GM12873 (cell line): ENCODE measurements at regions not wholly inside any gene's neighbourhood (a gene's known extent, or its start where the extent isn't known, plus 50 kb on each side); places are given as distances from the start of the nearest gene placed in this dataset.

Source experiments
- CTCF ChIP-seq: IDR thresholded peaks from 2 replicates; pipeline ENCODE4 v1.5.1; 2012; ENCODE audit warnings: low read depth, mild to moderate bottlenecking, moderate library complexity, low read length, control low read depth; ENCODE audit not compliant: insufficient read depth; ENCODE audit errors: missing control alignments

GRCh38 chr2:6730649-6731532 lies 134.8 kb downstream of the CMPK2 start:
- TF ChIP-seq CTCF: no peak

DNA sequence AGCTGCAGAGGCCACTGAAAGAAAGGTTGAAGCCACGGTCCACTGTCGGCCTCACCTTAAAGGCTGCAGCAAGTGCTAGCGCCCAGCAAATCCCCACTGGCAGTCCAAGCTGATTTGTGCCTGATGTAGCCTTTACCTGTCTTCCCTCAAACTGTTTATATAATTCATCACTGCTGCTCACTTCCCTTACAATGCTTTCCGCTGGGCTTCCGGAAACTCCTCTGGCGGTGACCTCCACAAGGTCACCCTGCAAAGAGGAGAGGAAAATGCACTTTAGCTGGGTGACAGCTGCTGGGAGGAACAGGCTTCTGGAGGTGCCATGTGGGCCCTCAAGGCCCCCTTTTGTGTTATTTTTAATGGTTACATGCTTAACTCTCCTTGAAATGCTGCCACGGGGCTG lies 126.2 kb downstream of the CMPK2 start:
- no peak for TF ChIP-seq CTCF

GRCh38 chr2:6741229-6741628 lies 124.5 kb downstream of the CMPK2 start:
- no peak for TF ChIP-seq CTCF

- TF ChIP-seq CTCF: no peak
Observed at GRCh38 chr2:6744038-6744437, 121.7 kb downstream of the CMPK2 start.

- no peak for TF ChIP-seq CTCF
Observed at GRCh38 chr2:6747433-6747832, 118.3 kb downstream of the CMPK2 start.

- TF ChIP-seq CTCF: no peak
Observed at GRCh38 chr2:6748406-6749067, 117.2 kb downstream of the CMPK2 start.

DNA sequence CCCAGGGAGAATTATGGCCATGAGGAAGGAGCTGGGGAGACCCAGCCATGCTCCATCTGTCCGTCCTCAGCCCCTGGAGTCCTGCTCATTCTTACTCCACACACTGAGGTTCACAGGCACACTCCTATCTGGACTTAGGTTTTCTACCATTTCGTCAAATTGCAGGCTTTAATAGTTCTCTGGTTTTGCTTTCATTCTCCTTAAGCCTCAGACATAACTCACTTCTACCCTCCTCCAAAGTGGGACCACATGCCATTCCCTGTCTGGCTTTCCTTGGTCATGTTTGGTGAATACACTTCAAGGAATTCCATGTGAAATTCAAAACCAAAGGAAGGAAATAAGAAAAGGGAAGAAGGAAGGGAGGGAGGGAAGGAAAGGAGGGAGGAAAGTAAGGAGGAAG lies 115.7 kb downstream of the CMPK2 start:
- TF ChIP-seq CTCF: no peak
